GM21367 (cell line): ENCODE measurements at regions not wholly inside any gene's neighbourhood (a gene's known extent, or its start where the extent isn't known, plus 50 kb on each side); places are given as distances from the start of the nearest gene placed in this dataset.
"Not testable (repeated sequence)": the region's sequence is repeated elsewhere in the genome, so short reads cannot be mapped to it uniquely, and the experiment has no call there.

ENCODE experiments used
- ATAC-seq: cut with Tn5 transposase; IDR thresholded peaks from one replicate; pipeline ENCODE4 v1.9.1; 2021; ENCODE audit not compliant: unreplicated experiment

- ATAC-seq, result no peak
Measured at GRCh38 chr2:52107124-52107523, 1075.2 kb upstream of the NRXN1 start.

GRCh38 chr2:52097071-52097470 lies 1065.1 kb upstream of the NRXN1 start:
- no peak for ATAC-seq

GRCh38 chr2:52084759-52085158 lies 1052.8 kb upstream of the NRXN1 start:
- ATAC-seq, result no peak

DNA sequence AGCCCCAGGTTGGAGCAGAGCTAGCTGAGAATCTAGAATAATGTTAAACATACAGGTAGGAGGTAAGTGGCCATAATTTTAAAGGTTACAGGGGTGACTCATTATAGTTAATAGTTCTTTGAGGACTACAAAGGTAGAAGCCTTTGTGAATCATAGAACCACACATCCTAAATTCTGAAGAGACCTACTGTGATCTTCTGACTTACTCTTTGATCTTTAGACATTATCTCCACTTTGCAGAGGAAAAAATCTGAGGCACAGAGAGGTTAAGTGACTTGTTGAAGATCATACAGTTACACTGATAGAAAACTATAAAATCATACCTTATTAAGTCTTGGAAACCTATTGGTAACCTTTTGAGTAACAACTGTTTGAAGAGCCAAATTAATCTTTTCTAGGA lies 1051.3 kb upstream of the NRXN1 start:
- ATAC-seq, result no peak

GRCh38 chr2:52082646-52083045 lies 1050.7 kb upstream of the NRXN1 start:
- no peak for ATAC-seq

GRCh38 chr2:52079602-52080001 lies 1047.7 kb upstream of the NRXN1 start:
- ATAC-seq, result no peak

DNA sequence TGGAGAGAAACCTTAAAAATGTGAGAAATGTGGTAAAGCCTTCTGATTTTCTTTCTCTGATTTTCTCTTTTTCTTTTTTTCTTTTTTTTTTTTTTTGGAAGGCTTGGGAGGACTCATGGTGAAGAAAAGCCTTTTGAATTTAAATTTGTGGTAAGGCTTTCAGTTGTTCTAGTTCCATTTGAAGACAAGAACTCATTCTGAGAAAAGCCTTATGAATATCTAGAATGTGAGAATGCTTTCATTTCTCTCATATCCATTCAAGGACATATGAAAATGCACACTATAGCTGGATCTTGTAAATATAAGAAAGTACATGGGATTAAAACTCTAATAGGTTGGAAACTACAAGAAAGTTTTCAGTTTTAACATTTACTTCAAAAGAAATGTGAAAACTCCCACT lies 1045.2 kb upstream of the NRXN1 start:
- no peak for ATAC-seq

- ATAC-seq, result no peak
Measured at GRCh38 chr2:52074130-52074719, 1042.3 kb upstream of the NRXN1 start.

DNA sequence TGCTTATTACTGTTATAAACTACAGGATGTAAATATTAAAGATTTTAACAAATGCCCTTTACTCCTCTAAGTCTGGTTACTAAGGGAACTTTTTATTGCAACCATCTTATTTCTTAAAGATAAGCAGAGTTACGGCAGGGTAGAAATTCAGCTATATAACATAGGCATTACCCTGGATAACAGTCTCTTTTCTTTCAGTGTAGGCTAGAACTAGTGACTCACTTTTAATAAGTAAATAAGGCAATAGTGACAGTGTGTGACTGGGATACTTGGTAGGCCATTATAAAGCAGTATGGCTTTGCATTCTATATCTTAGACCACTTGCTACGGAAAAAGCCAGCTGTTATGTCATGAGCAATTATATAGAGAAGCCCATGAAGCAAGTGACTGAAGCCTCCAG lies 1041.0 kb upstream of the NRXN1 start:
- ATAC-seq, result no peak

- ATAC-seq, result no peak
Measured at GRCh38 chr2:52070665-52071064, 1038.7 kb upstream of the NRXN1 start.

DNA sequence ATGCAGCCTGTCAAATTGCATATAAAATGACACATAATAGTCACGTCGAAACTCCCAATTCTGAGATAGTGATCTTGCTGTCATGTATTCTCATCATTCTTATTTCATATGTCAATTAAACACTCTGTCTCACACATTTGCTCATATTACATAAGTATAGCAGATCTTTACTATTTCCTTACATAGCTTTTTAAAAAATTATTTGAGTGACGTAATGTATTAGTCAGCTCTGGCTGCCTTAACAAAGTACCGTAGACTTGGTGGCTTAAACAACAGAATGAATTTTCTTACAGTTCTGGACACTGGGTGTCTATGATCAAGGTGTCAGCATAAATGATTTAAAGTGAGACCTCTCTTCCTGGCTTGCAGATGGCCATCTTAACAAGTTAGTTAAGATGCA lies 1032.3 kb upstream of the NRXN1 start:
- ATAC-seq, result no peak

GRCh38 chr2:52054824-52055223 lies 1022.9 kb upstream of the NRXN1 start:
- ATAC-seq, result no peak

GRCh38 chr2:52036853-52037252 lies 1004.9 kb upstream of the NRXN1 start:
- ATAC-seq, result no peak

GRCh38 chr2:52036024-52036423 lies 1004.1 kb upstream of the NRXN1 start:
- no peak for ATAC-seq

GRCh38 chr2:52035391-52035790 lies 1003.5 kb upstream of the NRXN1 start:
- ATAC-seq, result no peak

GRCh38 chr2:52034706-52035105 lies 1002.8 kb upstream of the NRXN1 start:
- no peak for ATAC-seq

GRCh38 chr2:52022006-52022405 lies 990.1 kb upstream of the NRXN1 start:
- no peak for ATAC-seq

DNA sequence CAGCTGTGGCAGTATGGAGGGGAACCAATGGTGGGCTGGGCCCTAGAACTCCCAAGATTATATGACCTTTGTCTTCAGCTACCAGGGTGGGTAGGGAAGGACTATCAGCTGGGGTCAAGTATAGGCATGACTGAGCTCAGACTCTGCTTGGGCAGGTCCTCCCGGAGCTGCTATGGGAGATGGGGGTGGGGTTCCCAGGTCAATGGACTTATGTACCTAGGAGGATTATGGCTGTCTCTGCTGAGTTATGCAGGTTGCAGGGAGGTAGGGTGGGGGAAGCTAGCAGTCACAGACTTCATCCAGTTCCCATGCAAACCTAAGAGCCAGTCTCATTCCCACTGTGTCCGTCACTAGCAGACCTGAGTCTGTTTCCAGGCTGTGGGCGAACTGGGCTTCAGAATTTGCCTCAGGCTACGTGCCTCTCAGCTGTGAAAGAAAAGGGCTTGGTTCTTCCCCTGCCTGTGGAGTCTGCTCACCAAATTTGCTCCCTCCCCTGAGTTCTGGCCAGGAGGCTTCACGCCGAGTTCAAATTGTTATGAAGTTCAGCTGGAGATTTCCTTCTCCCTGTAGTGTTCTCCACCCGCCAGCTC lies 985.8 kb upstream of the NRXN1 start:
- no peak for ATAC-seq

DNA sequence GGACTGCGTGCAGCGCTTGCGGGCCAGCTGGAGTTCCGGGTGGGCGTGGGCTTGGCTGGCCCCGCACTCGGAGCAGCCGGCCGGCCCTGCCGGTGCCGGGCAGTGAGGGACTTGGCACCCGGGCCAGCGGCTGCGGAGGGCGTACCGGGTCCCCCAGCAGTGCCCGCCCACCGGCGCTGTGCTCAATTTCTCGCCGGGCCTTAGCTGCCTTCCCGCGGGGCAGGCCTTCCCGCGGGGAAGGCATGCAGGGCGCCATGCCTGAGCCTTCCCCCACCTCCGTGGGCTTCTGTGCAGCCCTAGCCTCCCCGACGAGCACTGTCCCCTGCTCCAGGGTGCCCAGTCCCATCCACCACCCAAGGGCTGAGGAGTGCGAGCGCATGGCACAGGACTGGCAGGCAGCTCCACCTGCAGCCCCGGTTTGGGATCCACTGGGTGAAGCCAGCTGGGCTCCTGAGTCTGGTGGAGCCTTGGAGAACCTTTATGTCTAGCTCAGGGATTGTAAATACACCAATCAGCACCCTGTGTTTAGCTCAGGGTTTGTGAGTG lies 975.0 kb upstream of the NRXN1 start:
- not testable (repeated sequence) for ATAC-seq

GRCh38 chr2:52000151-52000855 lies 968.4 kb upstream of the NRXN1 start:
- ATAC-seq, result no peak

DNA sequence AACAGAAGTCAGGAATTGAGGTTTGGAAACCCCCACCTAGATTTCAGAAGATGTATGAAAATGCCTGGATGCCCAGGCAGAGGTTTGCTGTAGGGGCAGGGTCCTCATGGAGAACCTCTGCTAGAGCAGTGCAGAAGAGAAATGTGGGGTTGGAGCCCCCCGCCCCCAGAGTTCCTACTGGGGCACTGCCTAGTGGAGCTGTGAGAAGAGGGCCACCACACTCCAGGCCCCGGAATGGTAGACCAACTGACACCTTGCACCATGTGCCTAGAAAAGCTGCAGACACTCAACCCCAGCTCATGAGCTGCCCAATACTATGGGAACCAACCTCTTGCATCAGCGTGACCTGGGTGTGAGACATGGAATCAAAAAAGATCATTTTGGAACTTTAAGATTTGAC lies 967.0 kb upstream of the NRXN1 start:
- no peak for ATAC-seq

DNA sequence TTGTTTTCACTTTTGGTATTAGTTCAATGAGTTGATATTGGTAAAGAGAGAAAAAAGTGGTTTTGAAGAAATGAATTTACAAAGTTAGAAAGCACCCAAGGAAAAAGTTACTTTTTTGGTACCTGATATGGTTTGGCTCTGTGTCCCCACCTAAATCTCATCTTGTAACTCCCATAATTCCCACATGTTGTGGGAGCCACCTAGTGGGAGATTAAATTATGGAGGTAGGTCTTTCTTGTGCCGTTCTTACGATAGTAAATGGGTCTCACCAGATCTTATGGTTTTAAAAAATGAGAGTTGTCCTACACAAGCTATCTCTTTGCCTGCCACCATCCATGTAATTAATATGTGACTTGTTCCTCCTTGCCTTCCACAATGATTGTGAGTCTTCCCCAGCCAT lies 965.6 kb upstream of the NRXN1 start:
- no peak for ATAC-seq
